Cardiac septum (tissue), 1 donor: ENCODE measurements at regions not wholly inside any gene's neighbourhood (a gene's known extent, or its start where the extent isn't known, plus 50 kb on each side); places are given as distances from the start of the nearest gene placed in this dataset.
A peak's percentile ranks its signal among the peaks of the same experiment; 100 is the strongest.
"Not testable (repeated sequence)": the region's sequence is repeated elsewhere in the genome, so short reads cannot be mapped to it uniquely, and the experiment has no call there.

Experiments used
- DNase-seq: peaks from one replicate; pipeline ENCODE4 v3.0.0-alpha.2; 2020; ENCODE audit warnings: low spot score
- intact Hi-C: fragments of 100-400 bp; cut with DNase I; formaldehyde crosslinking; loops from one replicate; pipeline ENCODE4 v1.14.0; 2022
- donor health status: DM: no; HTN: no; CAD: no.

DNA sequence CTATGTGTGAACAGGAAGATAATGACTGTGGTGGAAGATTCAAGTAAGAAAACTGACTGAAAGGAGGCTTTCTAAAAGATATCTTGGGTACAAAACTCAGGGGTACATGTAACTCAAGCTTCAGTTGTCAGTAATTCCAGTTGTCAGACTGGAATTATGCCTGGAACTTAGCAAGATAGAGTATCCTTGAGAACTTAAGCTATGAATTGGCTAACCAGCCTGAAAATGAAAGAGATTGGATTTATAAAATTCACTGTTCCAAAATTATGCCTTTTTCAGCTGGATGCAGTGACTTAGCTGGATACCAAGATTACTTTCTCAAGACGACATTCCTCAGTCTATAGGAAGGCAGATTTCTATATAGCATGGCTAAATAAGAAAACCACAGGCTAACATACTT is 221.9 kb upstream of the ZBTB20 start:
- no peak for DNase-seq
- intact Hi-C loops, result no loop called here

DNA sequence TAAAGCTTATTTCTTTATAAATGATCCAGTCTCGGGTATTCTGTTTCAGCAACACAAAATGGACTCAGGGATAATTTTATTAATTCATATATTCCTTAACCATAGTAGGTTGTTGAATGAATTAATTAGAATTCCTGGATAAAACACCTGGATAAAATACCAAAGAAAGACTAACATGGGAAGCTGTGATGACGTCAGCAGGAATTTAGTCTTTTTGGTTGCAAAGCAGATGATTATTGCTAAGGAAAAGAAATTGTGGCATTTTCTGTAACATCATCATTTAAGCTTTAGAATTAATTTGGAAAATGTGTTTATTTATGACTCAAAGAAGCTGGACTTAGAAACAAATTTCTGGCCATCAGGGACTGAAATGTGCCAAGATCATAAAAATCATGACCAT is 228.3 kb upstream of the ZBTB20 start:
- DNase-seq, result no peak
- intact Hi-C loops, result no loop called here

DNA sequence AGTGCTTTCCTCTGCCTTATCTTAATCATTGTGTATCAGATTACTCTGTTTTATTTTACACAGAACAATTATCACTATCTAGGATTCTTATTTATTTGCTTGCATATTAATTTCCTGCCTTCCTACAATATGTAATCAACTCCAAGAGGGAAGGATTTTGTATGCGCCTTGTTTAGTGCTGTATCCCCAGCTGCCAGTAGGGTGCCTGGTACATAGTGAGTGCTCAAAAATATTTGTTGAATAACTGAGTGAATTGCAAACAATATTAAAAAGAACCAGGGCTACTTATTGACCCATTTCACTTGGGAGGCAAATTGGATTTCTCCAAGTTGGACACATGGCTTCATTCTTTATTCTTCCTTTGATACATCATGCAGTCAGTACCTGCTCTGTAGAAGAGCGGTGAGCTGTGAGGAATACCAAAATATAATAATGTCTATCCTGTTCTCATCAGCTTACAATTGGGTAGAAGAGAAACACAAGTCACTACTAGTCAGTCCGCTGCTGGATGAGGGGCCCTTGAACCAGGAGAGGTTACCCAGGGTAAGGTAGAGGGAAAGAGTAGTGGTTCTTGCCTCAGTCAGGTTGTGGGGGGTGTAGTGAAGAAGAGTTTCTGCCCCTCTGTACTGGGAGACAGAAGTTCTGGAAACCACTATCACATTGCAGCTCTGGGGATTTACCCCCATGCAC is 233.9 kb upstream of the ZBTB20 start:
- intact Hi-C loops, result no loop called here
- DNase-seq, result no peak

DNA sequence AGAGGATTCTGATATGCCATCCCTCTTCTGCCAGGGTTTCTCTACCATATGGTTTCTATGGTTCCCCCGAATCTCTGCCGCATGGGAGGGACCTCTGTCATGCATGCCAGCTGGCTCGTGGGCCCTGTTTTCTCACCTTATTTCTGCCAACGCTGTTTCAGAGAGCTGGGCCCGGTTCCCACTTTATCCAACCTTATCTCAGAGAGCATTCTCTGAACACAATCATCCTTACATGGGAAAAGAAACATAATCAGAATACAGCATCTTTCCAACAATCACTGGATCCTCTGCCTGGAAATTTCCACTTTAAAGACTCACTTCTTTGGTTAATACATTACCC is 234.5 kb upstream of the ZBTB20 start:
- peak; percentile 82 for DNase-seq
- intact Hi-C loops, result no loop called here

DNA sequence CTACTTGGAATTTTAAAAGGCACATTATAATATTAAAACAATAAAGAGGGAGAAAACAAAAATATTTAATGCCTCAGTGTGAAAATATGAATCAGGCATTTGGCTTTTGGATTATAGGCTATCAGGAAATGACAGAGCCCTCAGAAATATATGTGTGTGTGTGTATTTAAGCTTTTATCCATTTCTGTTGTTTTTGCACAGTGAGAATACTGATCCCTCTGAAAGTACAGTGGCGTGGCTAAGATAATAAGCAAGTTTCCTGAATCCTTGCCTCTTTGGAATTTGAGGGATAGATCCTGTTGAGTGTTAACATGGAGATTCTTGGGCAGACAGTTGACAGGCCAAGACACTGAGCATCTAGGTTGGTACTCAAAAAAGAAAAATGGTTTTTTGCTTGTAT is 234.8 kb upstream of the ZBTB20 start:
- DNase-seq, result no peak
- intact Hi-C loops, result no loop called here

DNA sequence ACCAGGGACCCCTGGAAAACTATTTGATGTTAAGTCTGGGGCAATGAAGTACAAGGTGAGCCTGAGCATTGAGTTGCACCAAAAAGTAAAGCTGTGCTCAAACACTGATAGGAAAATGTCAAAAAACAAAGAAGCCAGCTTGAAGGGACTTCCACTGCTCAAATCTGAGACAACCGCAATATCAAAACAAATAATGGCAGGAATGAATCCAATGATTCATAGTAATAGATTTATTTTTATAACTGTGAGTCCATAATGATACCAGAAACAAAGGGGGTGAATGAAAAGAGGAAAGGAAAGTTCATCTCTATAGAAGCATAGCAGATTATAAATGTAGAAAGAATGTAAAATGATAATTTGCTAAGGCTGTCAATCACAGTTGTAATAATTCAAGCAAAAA is 237.3 kb upstream of the ZBTB20 start:
- no peak for DNase-seq
- intact Hi-C loops, result no loop called here

DNA sequence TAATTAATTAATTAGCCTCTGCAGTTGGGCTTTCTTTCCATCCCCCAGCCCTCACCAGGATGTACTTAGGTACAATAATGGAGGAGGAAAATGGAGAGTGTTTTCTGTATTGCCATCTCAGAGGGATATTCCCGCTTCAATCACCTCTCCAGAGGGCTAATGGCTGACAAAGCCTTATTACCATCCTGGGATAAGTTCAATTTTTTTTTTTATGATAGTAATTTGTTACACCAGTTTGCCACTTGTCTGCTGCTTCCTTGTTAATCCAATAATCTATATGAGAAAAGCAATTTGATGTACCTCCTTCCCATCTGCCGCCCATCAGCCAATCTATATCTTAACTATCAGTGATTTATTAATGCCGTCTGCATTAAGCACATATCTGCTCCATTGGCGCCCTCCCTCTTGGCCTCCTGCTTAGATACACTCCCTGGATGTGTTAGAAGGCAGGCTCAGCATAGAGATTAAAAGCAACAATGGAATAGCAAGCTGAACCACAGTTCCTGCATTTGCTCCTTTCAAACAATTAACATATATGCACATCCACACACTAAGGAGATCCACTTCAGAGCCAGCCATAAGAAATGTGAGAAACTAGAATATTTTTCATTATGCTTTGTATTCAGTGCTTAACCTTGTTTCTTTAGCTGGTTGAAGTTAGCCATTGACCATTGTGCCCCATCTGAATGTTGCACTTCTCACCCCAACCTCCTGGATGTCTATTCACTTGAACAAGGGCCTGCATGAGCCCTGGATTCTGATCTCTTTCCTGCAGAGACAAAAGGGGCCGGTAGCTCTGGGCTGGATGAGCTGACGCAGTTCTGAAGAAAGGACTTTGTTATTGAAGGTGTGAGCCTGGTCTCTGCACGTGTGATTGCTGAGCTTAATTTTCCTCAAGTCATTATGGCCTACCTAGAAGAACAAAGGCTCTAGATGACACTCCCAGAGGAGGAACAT is 237.3 kb upstream of the GAP43 start:
- no peak for DNase-seq
- intact Hi-C loops, result loop anchor here (5.0 kb wide), 1 partner anchor 131 kb away; no protein-coding TSS in a partner anchor

DNA sequence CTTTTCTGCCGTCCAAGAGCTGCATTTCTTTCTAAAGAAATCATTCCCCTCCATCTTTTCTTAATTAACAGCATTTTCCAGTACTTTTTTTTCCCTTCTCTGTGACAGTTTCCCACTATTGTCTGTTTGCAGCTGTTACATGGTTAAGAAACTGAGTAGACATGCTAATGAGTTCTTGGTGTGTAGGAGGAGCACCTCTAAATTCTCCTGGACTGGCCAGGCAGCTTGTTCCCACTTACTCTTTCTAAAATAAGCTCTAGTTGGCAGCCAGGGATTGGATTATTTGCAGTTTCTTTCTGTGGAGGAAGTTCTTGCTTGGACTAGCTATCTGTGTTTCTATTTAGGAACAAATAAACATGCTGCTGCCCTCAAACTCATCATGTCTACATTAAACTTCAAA is 235.1 kb upstream of the GAP43 start:
- DNase-seq, result no peak
- intact Hi-C loops, result loop anchor here (5.0 kb wide), 1 partner anchor 129 kb away; no protein-coding TSS in a partner anchor

DNA sequence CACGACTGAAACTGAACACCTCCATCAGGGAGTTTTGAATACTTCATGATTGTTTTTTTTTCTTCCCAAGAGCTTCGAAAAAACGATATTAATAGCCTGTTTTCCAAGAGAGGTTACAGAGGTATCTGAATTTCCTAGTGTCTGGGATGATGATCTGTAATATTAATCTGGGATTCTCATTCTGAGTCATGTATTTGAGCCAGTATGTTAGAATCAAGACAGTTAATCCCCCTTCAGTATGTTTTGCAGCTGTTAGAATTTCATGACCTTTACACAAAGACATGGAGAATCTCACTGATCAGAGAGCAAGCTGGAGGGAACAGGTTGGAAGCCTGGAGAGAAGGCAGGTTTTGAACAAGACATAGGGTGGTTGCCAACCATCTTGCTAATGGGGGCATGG is 234.5 kb upstream of the GAP43 start:
- intact Hi-C loops, result loop anchor here (5.0 kb wide), 1 partner anchor 128 kb away; no protein-coding TSS in a partner anchor
- no peak for DNase-seq

DNA sequence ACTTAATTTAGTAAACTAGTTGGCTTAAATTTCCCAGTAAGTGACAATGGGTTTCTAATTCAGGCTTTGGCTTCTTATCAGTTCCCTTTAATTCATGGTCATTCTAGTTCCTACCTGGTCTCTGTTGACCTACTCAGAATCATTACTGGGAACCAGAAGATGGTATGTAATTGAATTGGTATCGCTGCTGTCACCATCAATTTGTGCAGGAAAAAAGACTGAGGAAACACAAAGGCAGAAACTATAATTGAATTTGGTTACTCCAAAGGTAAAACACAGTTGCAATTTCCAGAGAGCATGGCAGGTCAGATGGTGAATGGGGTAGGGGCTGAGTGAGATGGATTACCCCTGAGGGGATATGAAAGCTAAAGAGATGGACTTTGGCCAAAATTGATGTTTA is 226.5 kb upstream of the GAP43 start:
- DNase-seq, result no peak

DNA sequence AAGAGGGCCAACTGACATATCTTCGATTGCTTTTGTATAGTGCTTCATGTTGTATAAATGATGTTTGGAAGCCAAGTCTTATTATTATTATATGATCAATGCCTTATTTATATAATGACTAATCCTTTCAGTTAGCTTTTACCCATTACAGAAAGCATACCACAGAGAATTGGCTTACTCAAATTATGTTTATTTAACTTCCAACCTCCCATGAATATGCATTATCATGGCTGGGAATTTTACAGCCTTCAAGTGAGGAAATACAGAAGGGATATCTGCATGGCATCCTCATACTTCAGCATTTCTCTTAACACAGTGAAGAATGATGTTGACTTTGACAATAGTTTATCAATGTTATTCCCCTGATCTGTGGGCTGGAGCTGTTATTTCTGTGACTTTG is 225.9 kb upstream of the GAP43 start:
- intact Hi-C loops, result no loop called here

More for the DNA sequence above, 226.5 kb upstream of the GAP43 start:
- intact Hi-C loops, result no loop called here

DNA sequence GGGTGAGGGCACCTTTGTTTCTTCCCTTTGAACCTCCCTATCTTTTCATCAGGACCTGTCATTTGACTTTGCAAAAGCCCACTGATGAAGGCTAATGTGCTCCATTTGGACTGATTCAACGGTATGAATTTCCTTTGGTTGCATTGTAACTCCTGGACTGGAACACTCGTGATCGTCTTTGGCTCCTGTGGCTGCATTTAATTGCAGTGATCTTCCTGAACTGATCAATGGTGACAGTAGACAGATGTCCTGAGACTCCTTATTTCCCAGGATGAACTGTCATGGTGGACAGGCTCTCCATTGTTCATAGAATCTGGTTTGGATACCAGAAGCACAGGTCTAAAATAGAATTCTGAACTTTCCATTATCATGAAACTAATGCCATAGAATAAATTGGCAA is 224.8 kb upstream of the GAP43 start:
- DNase-seq, result no peak
- intact Hi-C loops, result no loop called here

More for the DNA sequence above, 225.9 kb upstream of the GAP43 start:
- no peak for DNase-seq

DNA sequence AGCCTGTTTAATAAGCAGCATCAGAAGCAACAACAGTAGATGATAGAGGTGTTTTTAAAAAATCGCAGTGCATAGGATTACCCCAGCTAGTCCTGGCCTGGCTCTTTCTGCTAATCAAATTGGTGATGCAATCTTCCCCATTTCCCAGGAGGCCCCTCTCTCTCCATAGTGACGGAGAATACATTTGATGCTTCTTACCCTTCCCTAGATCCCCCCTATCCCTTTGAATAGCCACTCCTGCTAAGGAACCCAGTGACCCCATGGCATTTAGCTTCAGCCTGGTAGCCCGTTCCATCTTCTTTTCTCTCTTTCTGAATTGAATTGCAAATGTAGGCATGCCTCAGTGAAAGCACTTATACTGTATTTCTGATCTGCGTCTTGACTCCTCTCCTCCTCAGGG is 223.6 kb upstream of the GAP43 start:
- DNase-seq, result no peak
- intact Hi-C loops, result no loop called here

DNA sequence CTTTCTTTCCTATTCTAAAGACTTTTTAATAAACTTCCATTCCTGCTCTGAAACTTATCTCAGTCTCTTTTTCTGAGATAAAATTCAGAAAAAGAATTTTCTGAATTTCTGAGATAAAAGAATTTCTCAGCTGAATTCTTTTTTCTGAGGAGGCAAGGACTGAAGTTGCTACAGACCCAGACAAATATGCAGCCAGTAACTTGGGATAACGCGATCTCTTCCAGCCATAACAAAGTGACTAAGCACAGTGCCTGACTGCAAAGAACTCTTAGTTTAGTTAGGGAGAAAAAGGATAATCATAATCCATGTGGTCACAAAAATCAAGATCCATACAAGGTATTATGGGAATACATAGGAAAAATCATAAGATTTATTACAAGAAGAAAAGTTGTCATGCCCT is 222.0 kb upstream of the GAP43 start:
- DNase-seq, result no peak
- intact Hi-C loops, result no loop called here

DNA sequence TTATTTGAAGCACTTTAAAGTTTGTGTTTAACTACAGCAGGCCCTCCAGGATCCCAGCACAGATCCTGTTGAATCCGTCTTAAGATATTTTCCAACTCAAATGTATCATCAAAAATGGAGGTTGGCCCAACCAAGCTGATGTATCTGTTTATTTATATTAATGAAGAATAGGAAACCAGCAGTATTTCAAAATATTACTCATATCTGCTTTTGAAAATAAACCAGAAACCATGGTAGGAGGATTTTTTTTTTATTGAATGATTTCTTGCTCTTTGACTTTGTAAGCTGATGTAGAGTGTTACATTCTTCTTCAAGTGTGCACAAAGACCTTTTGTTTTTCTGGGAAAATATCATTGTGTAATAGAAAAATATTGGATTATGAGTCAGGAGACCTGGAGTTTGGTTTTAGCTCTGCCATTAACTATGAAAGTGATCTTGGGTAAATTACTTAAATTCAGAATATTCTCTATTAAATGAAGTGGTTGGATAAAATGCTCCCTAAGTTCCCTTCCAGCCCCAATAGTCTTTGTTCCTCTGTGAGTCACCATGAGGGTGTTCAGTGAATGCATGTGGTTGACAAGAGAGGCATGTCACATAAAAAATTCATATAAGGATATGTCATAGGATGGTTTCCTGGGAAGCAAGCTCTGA is 221.3 kb upstream of the GAP43 start:
- DNase-seq, result no peak
- intact Hi-C loops, result no loop called here

DNA sequence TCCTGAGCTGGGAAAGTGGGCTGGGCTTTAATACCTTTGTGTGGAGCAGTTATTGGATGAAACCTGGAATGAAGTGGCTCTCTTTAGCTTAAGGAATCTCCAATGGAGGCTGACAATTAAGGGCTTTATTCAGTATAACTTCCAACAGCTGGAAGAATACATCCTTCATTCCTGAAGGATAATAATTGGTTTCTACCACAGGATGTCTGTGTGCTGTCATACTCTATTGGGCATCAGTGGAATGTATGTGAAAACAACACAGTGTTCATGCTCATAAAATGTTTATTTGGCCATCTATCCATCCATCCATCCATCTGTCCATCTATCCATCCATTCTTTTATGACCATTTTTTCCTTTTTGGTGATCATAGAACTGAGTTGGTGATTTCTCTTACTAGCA is 220.7 kb upstream of the GAP43 start:
- DNase-seq, result no peak
- intact Hi-C loops, result no loop called here

DNA sequence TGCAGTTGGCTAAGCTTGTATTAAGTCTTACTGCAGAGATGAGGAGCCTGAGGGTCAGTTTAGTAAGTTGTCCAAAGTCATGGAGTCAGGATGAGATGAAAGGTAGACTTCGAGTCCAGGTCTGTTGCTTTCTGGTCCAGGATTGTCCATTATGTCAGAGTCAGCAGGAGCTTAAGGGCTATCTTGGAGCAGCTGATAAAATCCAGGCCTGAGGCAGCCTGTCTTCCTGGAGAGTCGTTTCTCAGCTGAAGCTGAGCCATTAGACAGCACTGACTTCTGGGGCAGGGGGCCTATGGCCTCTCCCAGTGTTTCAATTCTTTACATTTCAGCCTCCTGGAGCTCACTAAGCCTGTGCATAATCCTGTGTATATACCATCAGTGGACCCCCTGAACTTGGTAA is 219.5 kb upstream of the GAP43 start:
- intact Hi-C loops, result no loop called here

DNA sequence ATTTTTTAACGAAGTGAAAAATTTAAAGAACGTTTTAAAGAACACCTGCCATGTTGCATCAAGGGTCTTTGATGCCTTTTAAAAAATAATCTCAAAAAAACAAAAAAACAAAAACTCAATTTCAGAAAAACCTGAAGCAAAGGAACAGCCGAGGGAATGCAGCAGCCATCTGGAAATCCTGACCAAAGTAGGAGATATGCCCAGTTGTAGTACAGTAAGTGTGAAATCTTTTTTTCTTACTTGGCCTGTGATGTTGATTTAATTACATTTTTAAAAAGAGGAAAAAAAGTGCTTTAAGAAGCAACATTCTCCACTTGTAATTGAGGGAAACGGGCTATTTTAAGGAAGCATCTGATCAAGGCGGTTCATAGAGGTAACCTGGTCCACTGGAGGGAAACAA is 213.7 kb upstream of the GAP43 start:
- DNase-seq, result no peak
- intact Hi-C loops, result no loop called here

More for the DNA sequence above, 219.5 kb upstream of the GAP43 start:
- DNase-seq, result no peak

DNA sequence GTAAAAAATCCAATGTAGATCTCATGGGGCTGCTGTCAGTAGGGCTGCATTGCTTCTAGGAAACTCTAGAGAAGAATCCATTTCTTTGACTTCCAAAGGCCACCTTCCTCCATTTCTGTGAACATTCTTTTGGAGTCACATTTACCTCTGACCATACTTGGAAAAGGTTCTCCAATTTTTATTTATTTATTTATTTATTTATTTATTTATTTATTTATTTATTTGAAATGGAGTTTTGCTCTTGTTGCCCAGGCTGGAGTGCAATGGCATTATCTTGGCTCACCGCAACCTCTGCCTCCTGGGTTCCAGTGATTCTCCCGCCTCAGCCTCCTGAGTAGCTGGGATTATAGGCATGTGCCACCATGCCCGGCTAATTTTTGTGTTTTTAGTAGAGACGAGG is 208.7 kb upstream of the GAP43 start:
- intact Hi-C loops, result not testable (repeated sequence)

DNA sequence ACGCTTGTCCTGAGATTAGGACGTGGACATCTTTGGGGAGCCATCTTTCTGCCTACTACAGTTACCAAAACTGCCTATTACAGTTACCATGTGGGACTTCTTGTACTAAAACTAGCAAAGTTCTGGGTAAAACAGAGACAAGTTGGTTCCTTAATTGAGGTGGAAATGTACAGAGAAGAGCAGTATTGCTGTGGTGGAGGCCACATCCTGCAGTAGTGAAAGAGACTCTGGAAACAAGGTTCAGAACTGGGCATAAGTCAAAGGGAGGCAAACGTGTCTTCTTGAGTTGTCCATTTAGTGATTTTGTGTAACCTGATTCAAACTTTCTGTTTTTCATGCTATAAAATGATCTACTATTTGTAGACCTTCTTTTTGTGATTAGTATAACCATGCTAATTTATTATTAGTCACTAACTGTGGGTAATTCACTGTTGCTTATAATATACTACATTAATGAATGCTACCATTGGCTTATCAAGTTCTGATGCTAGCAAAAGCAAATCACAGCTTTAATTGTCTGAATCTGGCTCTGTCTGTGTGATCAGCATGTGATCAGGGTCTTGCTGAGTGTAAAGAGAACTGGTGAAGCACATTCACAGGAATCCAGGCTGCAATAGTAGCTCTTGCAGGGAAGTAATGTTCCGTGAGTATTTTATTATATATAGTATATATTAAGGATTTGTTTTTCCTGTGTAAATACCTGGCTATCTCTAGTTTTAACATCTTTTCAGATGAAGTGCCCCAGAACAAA is 207.9 kb upstream of the GAP43 start:
- DNase-seq, result no peak
- intact Hi-C loops, result no loop called here

More for the DNA sequence above, 208.7 kb upstream of the GAP43 start:
- not testable (repeated sequence) for DNase-seq
